GM19043 (cell line): ENCODE measurements at regions not wholly inside any gene's neighbourhood (a gene's known extent, or its start where the extent isn't known, plus 50 kb on each side); places are given as distances from the start of the nearest gene placed in this dataset.

ENCODE experiments used
- ATAC-seq: cut with Tn5 transposase; IDR thresholded peaks from one replicate; pipeline ENCODE4 v1.9.1; 2021; ENCODE audit warnings: low read depth; ENCODE audit not compliant: unreplicated experiment

- ATAC-seq = no peak
These were observed 85.6 kb downstream of the SNAPC1 start for GRCh38 chr14:61847861-61848260.

DNA sequence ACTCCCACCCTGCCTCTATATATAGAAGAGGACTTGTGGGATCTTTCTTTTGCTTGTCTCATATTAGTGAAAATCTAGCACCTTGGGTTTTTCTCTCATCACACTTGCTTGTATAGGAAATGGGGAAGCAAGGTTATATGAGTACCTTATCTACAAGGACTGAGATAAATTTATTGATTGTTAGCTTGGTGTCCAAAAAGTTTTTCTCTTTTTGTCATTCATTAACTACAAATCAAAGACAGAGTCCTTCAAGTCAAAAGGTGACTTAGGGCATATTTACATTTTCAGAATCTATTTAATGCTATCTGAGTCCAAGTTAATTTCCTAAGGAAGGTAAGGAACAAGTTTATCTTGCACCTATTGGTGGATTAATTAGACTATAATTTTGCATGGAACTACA, 92.7 kb downstream of the SNAPC1 start:
- no peak for ATAC-seq

- peak; percentile 98 for ATAC-seq
These were observed 98.2 kb downstream of the SNAPC1 start for GRCh38 chr14:61860294-61860918.

DNA sequence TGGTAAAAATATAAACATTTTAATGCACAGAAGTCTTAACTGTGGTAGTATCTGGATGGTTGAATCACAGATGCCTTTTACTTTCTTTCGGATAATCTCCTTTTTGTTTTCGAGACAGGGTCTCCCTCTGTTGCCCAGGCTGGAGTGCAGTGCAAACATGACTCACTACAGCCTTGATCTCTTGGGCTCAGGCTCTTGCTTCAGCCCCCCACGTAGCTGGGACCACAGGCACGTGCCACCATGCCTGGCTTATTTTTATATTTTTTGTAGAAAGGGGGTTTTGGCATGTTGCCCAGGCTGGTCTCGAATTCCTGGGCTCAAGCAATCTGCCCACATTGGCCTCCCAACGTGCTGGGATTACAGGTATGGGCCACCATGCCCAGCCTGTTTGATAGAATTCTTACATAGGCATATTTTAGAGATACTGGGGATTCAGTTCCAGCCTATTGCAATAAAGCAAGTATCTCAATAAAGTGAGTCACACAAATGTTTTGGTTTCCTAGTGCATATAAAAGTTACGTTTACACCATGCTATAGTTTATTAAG, 99.2 kb downstream of the SNAPC1 start:
- ATAC-seq = no peak

DNA sequence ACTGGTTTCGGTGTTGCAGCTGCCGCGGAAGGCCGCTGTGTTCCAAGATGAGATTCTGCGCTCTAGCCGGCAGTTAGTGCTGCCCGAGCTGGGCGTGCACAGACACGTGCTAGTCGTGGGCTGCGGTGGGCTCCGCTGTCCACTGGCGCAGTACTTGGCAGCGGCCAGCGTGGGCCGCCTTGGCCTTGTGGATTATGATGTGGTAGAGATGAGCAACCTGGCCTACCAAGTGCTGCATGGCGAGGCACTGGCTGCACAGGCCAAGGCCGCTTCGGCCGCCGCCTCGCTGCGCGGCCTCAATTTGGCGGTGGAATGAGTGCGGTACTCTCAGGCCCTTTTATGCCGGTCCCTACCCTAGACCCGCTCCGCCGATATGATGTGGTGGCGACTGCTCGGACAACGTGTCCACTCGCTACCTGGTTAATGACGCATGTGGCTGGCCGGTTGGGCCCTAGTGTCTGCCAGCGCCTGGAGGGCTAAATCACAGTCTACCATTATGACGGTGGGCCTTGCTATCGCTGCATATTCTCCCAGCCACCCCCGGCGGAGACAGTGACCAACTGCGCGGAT, 102.2 kb downstream of the SNAPC1 start:
- ATAC-seq = no peak

DNA sequence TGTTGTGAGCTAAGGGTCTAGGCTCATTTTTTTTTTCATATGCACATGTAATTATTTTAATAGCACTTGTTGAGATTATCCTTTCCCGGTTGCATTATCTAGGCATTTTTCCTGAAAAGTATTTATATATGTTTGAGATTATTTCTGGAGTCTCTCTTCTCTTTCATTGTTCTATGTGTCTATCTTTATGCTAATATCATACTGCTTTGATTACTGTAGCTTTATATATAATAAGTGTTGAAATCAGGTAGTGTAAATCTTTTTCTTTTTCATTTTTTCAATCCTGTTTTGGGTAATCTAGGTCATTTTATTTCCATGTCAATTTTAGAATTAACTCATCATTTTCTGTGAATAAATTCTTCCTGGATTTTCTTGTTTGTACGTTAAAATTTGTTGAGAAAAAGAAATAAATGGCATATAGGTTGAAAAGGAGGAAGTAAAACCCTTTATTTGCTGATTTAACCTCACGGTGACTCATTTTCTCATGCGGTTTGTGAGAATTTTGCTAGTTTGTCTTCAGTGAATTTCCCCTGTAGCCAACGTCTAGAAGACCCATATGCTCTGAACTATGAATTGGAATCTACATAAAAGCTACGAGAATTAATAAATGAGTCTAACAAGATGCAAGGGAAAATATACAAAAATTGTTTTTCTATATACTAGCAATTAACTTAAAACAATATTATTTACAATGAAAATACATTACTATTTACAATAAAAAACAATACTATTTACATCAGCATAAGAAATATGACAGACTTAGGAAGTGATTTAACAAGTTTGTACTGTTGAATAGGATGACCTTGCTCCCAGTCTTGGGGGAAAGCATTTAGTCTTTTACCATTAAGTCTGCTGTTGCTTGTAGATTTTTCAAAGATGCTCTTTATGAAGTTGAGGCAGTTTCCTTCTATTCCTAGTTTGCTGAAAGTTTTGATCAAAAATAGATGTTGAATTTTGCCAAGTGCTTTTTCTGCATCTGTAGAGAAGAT, 105.0 kb downstream of the SNAPC1 start:
- peak; percentile 94 for ATAC-seq

DNA sequence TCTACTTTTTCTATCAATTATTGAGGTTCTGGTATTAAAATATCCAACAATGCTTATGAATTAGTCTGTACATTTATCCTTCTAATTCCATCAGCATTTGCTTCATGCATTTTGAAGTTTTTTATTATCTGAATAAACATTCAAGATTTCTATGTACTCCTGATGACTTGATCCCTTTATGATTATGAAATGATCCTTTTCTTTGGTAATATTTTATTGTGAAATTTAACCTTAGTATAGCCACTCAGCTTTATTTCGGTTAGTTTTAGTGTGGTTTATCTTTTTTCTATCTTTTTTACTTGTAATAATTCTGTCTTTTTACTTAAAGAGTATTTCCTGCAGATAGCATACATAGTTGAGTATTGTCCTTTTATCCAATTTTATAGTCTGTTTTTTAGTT, 106.6 kb downstream of the SNAPC1 start:
- ATAC-seq = no peak

- ATAC-seq = no peak
These were observed 107.9 kb downstream of the SNAPC1 start for GRCh38 chr14:61870163-61870562.

DNA sequence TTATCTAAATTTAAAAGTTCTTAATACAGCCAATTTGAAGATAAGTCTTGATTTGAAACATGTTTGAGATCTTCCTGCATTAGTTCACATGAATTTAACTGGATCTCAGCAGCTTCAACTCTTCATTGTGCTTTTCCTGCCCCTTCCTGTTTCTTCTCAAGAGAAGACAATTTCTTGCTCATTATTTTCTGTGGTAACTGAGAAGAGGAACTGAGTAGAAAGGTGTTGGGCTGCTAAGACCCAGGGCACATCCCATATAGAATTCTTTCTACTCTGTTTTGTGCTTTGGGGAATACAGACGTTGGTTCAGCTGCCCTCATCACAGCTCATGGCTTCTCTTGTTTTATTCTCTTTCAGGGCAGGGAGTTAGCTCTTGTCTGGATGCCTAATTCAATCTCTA, 110.2 kb downstream of the SNAPC1 start:
- ATAC-seq = peak; percentile 94

DNA sequence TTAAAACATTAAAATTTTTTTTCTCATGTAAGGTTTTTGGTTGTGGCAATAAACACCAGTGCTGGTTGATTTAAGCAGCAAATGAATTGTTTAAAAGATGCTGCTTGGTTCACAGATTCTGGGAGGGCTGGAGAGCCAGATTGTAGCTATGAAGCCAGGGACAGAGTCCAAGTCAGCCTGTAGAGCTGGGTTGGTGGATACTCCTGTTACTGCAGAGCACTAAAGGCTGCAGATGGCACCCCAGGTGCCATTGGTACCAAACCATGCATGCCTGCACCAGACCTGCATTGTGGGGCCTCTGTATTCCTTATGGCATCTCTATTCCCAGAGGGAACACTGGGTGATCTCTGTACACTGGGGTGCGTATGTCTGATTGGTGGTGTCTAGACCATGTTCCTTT, 113.3 kb downstream of the SNAPC1 start:
- no peak for ATAC-seq

GRCh38 chr14:61876362-61877034, 114.3 kb downstream of the SNAPC1 start:
- no peak for ATAC-seq

GRCh38 chr14:61877035-61877390, 114.8 kb downstream of the SNAPC1 start:
- ATAC-seq = no peak

DNA sequence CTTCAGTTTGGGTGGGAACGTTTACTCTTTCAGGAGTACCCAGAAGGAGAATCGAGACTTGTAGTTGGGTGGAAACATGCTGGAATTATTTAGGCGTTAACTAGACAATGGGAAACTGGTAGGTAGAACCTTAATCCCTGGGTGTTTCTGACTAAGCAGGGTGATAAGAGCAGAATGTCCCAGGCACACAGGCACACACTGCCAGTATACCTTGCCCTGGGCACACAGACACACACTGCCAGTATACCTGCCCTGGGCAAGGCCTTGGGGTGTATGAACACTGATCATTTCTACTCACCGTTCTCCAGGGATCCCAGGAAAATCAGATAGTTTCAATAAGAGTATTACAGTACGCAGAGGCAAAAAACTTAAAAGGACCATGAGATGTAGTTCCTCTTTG, 115.5 kb downstream of the SNAPC1 start:
- no peak for ATAC-seq

DNA sequence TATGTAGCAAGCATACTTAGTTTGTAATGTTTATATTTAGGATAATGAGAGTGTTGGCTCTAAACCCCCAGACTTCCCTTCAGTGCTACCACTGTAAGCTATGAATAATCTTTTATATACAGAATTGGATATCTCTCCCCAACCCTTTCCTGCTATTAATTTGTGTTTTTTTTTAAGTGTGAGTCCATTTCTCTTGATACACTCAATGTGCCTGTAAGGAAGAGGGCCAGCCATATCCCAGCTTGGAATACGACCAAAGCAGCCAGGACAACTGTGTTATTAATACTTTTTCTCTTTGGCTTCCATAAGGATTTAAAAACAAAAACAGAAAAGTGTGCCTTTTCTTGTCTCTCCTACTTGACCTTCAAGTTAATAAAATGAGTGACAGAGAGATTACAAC, 116.7 kb downstream of the SNAPC1 start:
- ATAC-seq = no peak

DNA sequence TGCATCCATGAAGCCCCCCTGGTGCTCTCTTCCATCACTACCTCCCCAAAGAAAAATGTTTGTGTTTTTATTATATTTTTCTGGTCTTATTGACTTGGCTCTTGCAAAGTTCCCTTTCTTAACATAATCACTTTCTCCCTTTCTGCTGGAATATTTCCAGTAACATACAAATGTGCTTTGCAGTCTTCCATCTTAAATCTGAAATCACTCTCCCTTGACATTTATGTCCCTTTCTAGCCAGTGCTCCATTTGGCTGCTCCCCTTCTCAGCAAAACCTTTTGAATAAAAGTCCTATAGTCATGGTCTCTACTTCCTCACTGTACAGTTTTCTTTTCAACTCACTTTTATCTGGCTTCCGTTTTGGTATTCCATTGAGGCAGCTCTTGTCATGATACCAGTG, 118.8 kb downstream of the SNAPC1 start:
- no peak for ATAC-seq

GRCh38 chr14:61884711-61885110, 122.5 kb downstream of the SNAPC1 start:
- ATAC-seq = no peak

DNA sequence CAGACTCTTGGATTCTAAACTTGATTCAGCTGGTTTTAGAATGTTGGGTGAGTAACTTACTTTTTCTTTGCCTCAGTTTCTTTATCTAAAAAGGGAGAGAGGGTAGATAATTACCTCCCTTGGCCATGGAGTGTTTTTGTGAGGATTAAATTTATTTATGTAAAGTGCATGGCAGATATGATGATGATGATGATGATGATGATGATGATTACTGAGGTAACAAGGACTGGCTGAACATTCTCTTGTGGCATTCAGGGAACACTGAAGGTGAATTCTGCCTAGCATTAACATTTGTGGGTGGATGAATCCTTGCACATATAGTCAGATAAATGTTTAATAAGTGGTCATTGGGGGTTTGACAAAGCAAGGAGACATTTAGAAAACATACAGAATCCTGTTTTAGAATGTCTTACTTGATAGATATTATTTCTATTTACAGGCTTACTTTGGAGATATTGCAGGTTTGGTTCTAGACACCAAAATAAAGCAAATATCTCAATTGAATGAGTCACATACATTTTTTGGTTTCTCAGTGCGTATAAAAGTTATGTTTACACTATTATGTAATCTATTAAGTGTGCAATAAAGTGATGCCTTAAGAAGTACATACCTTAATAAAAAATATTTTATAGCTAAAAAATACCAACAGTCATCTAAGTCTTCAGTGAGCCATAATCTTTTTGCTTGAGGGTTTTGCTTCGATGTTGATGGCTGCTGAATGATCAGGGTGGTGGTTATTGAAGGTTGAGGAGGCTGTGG, 123.2 kb downstream of the SNAPC1 start:
- no peak for ATAC-seq

- ATAC-seq = no peak
These were observed 125.4 kb downstream of the SNAPC1 start for GRCh38 chr14:61887628-61888027.

GRCh38 chr14:61889914-61890351, 127.7 kb downstream of the SNAPC1 start:
- peak; percentile 97 for ATAC-seq

DNA sequence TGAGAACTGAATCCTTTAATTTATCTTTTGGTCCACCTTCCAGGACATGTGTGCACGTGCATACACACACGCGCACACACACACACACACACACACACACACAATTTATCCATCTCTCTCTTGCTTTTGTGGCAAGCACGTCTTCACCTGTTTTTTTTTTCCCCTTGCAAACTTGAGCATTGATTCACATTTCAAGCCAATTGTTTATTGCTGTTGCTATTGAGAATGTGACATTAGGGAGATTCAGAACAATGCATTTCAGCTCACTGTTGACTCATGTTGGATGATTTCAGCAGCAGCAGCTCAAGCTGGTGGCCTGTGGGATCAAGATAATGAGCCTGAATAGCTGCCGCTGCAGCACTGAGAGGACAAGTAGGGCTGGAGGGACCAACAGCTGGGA, 128.9 kb downstream of the SNAPC1 start:
- ATAC-seq = no peak
